GM18858 (cell line): ENCODE measurements at regions not wholly inside any gene's neighbourhood (a gene's known extent, or its start where the extent isn't known, plus 50 kb on each side); places are given as distances from the start of the nearest gene placed in this dataset.
"Not testable (repeated sequence)": the region's sequence is repeated elsewhere in the genome, so short reads cannot be mapped to it uniquely, and the experiment has no call there.

Source experiments
- ATAC-seq: cut with Tn5 transposase; IDR thresholded peaks from one replicate; pipeline ENCODE4 v1.9.1; 2021; ENCODE audit not compliant: unreplicated experiment

DNA sequence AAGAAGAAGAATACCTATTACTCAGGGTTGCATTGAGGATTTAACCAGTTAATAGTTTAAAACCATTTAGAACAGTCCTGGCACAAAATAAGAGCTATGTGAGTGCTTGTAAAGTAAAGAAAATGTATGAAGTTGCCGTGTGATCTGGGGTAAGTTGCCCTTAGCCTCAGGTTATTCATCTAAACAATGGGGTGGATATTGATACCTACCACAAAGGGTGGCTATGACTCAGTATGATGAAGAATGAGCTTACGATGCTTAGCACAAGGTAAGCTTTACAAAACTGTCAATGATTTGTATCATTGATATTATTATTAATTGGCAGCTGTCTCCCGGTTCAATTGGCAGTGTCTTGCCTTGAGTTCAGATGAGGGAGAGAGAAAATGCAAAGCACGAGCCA is 149.4 kb upstream of the PITX1 start:
- ATAC-seq: no peak

DNA sequence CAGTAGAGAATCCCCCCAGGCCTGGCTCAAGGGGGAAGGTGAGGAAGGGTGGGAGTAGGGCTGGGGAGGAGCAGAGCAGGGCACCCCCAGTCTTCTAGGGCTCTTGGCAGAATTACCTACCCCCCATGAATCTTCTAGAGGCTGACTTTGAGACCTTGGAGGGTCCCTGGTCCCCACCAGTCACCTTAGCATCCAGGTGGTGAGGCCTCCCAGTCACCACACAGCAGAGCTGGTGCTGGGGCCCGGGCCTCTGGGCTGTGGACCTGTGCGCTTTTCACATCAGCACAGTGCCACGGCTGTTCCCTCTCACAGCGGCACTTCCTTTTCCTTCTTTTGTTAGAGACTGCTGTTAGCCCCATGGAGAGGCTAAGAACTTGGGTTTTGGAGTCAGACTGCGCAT is 148.6 kb upstream of the PITX1 start:
- no peak for ATAC-seq

DNA sequence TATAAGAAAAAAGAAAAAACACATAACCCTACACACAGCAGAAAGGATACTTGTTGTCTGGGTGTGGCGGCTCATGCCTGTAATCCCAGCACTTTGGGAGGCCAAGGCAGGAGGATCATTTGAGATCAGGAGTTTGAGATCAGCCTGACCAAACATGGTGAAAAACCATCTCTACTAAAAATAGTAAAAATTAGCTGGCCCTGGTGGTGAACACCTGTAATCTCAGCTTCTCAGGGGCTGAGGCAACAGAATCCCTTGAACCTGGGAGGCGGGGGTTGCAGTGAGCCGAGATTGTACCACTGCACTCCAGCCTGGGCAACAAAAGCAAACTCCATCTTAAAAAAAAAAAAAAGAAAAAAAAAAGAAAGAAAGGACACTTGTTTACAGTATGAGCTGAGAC is 147.6 kb upstream of the PITX1 start:
- ATAC-seq: no peak

DNA sequence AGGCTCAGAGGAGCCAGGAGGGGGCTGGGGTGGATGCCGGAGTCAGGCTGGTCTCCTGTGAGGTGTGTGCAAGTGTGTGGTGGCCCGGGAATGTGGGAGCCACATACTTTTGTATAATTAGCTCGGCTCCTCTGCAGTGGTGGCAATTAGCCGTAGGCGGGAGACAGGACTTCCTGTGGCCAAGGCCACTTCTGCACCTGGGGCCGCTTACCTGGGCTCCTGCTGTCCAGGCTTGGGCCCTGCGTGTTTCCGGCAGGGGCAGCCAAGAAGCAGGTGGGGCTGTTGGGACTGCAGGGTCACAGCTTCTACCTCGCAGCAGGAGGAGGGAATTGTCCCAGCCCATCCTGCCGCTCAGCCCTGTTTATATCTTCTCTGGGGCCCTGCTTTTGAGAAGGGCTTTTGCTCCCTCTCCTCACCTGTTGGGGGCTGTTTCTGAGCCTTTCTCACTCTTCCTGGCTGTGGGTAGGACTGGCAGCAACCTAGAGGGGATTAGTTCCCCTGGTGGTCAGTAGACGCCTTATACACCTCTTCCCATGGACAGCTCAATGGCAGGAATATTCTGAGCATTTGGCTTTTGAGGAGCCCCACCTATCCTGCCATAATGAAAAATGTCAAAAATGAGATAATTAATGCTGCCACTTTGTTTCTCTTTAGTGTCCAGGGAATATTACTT is 145.4 kb upstream of the PITX1 start:
- no peak for ATAC-seq

DNA sequence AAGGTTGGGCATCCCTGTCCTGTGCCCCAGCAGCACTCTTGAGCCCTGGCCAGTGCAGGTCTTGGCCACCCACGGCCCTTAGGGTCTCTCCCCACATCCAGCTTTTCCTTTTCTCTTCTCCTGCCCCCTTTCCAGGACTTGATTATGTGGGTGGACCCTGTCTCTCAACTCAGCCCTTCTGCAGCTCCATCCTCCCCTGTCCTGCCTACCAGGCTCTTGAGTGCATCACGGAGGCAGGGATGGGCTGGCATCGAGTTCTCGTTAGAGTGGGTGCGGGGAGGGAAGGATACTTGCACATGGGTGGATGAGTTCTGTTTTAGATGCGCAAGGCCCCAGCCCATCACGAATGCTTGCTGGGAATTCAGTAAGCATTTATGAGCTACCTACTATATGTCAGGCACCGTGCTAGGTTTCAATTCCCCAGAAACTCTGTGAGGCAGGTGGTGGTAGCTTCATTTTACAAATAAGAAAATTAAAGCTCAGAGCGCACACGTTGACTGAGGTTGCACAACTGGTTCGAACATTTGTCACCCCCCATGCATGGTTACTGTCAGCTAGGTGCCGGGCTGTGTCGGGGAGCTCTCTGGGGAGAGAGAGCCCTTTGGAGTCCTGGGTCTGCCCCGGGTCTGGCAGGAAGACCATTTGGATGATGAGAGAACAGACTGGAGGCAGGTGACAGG is 144.6 kb upstream of the PITX1 start:
- ATAC-seq: no peak

DNA sequence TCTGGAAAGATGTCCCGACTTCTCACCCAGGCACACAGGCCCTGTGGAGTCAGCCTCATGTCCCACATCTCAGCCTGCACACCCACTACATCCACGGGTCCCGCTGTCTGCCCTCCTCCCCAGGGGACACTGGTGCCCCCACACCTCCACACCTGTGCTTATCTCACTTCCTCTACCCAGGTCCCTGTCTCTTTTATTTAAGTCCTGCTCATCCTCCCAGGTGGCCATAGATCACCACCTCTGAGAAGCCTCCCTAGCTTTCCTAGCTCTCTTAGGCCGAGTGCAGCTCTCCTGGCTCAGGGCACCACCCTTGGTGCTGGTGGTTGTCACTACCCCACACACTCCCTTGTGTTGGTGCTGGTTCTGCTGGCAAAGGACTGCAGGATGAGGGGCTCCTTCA is 143.6 kb upstream of the PITX1 start:
- no peak for ATAC-seq

DNA sequence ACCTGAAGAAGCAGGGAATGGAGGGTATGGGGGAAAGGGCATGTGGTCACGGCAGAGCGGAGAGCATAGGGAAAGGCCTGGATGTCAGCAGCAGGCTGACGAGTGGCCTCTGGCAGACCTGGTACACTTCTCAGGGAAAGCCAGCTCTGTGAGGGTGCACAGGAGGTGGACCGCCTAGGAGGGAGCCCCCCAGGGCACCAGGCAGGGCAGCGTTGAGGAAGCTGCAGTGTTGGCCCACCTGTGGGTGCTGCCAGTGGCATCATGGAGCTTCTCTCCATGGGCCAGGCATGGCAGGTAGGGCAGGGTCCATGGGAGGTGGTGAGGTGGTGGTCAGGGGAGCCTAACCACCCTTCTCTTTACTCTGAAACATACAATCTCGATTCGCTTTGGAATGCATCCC is 143.0 kb upstream of the PITX1 start:
- ATAC-seq: no peak

DNA sequence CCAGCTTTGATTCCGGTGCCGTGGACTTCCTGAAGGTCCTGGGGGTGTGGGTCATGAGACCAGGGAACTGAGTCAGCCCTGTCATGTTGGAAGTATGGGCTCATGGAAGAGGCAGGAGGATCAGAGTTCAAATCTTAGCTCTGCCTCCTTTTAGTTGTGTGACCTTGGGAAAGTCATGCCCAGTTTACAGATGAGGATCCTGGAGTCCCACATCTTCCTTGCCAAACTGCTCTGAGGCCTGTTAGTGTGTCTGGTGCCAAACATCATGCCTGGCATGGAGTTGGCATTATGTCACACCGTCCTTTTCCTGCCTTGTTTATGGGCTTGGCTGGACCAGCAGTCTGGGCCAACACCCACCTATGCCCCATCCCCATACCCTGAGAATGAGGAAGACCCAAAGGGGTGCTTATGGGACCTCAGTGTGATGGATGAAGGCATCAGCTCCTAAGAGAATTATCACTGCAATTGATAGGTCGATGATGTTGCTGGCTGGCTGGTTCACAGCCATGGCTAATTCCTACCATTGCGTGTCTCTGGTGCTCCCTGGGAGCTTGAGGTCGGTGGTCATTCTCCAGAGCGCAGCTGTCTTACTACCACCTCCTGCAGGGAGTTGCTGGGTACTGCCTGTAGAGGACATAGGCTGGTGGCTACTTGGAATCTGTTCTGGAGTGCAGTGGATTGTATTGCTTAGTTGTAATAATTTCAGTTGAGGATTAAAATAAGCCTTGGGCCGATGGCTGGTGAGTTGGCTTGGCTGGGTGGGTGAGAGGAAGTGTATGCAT is 140.5 kb upstream of the PITX1 start:
- no peak for ATAC-seq

DNA sequence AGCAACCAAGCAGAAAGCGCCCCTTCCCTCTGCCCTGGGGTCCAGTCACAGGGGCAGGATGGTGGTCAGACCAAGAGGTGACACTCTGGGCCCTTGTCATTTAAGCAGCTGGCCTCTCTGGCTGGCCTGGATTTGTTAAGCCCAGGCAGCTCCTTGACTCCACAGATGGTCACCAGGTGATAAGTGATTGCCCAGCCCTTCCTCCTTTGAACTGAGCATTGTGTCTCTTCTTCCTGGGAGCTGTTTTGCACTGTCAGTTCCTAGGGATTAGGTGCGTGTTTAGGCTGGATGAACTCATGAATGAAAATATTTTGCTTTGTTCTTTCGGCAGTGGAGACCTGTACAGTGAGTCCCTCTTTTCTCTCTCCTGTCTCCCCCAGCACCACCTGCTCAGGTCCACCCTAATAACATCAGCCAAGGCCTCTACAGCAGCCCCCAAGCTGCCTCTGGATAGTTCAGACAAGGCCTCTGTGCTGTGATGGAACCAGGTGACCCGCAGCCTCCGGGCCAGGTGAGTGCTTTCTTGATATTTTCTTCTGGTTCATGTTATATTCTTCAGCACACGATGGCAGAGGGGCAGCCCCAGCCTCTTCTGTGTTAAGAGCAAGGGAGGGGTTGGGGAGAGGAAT is 139.7 kb upstream of the PITX1 start:
- no peak for ATAC-seq

DNA sequence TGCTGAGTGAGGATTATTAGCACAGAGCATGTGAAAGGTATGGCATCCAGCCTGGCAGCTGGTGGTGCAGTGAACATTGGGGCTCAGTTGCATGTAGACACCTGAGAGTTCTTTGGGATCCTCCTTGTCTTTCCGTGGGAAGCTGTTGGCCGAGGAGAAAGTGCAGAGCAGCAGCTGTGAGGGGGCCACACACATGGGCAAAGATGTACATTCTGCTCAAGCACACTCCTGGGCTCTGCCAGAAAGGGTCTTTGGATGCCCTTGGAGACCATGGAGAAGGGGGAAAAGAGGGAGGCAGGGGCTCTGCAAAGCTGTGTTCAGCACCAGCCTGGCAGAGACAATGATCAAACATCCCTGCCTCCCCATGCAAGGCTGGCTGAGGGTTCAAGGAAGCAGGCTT is 138.7 kb upstream of the PITX1 start:
- ATAC-seq: no peak

DNA sequence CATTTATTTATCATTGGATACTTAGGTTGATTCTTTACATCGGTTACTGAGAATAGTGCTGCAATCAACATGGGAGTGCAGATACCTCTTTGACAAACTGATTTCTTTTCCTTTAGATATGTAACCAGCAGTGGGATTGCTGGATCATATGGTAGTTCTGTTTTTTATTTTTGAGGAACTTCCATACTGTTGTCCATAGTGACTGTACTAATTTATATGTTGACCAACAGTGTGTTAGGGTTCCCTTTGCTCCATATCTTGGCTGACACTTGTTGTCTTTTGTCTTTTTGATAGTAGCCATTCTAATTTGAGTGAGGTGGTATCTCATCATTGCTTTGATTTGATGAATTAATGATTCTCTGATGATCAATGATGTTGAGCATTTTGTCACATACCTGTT is 137.3 kb upstream of the PITX1 start:
- no peak for ATAC-seq

DNA sequence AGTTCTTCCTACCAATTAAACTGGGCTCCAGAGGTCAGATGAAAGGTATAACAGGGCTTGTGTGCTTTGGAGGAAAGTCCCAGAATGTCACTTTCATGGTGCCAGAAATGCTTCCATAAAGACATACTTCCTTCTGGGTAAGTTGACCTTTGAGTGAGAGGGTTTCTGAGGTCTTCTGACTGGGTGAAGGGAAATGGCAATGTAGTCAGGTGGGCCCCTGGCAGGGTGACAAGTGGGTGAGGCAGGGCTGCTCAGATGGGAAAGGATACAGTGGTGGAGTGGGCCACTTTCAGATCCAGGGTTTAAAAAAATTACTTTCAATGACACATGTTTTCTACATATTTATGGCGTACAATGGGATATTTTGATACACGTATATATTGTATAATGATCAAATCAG is 136.5 kb upstream of the PITX1 start:
- ATAC-seq: no peak

DNA sequence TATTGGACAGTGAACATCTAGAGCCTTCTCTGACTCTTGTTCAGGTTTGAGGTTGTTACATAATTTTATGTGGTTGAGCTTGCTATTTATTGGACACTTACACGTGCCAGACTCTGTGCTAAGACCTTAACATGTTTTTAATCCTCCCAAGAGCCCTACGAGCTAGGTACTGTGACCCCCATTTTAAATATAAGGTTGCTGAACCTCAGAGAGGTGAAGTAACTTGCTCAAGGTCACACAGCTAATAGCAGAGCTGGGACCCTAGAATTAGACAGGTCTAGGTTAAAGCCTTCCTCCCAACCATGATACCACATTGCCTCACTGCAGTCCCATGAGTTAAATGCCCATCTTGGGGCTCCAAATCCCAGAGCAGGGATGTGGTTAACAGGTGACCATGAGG is 135.7 kb upstream of the PITX1 start:
- no peak for ATAC-seq

DNA sequence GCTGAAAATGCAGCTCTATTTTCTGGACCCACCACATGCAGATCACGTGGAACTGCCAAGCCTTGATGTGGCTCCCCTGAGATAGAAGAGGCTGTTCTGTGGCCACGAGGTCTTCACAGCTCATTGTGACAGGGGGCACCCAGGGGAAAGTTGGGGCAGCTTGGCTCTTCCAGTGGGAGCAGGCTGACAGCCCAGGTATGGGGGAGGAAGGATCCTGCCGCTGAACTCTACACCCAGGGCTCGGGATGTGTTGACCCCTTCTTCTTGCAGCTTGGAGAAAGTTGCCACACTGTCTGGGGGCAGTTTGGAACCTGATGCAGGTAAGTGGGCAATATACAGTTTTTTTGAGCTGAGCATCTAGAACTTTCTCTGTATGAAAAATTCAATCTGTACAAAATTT is 133.6 kb upstream of the PITX1 start:
- no peak for ATAC-seq

DNA sequence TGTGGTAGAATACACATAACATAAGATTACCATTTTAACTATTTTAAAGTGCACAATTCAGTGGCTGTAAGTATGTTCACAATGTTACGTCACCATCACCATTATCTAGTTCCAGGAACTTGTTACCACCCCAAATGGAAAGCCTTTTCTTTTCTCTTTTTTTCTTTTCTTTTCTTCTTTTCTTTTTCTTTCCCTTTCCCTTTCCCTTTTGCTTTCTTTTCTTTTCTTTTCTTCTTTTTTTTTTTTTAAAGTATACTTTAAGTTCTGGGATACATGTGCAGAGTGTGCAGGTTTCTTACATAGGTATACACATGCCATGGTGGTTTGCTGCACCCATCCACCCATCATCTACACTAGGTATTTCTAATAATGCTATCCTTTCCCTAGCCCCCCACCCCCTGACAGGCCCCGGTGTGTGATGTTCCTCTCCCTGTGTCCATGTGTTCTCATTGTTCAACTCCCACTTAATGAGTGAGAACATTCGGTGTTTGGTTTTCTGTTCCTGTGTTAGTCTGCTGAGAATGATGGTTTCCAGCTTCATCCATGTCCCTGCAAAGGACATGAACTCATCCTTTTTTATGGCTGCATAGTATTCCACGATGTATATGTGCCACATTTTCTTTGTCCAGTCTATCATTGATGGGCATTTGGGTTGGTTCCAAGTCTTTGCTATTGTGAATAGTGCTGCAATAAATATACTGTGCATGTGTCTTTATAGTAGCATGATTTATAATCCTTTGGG is 131.0 kb upstream of the PITX1 start:
- not testable (repeated sequence) for ATAC-seq

DNA sequence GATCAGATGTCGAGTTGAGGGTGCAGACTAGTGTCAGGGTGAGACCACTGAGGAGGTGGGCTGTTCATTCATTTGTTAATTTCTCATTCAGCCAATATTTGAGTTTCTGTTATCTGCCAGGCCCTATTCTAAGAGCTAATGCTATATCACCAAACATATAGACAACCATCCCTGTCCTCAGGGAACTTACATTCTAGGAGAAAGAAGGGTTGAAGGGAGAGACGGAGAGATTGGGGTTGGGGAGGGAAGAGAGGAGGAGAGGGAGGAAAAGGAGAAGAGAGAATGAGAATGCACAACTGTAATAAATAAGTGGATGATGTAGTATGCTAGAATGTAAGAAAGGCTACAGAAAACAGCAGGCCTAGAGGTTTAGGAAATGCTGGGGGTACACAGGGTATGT is 129.9 kb upstream of the PITX1 start:
- ATAC-seq: no peak

DNA sequence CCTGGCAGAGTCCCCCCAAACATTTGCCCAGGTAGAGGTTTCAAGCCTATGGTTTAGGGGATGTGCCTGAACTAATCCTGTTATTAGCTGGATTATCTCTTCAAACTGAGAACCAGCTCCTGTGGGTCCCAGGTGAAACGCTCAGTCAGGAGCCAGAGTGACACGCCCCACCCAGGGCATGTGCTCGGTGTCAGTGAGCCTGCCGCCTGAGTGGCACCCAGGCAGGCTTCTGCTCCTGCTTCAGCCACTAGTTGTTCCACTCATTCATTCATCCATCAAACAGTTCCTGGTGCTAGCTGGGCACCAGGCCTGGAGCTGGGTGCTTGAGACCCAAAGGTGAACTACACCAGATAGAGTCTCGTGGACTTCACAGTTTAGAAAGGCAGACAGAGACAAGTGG is 129.4 kb upstream of the PITX1 start:
- ATAC-seq: no peak

DNA sequence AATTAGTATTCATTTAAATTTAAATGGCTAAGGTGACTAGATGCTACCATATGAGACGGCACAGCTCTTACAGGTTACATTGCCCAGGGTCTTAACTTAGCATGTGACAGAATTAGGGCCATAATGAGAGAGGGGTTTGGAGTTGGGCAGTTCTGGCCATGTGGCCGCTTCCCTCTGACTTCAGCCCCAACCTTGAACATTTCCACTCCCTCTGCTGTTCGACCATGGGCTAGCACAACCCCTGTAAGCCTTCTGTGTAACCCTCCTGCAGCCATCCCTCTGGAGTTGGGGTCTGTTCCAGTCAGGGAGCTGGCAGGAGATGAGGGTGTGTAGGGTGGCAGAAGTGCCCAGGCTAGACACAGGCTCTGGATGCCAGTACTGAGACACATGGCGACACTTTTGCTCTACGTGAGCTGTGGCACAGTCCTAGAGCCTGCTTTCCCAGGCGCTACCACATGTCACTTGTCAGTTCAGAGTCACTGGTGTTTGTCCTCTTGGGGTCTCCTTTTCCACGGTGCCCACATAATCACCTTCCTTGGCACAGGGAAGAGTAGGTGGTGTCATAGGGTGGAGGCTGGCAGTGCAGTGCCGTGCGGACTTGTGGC is 128.7 kb upstream of the PITX1 start:
- no peak for ATAC-seq

DNA sequence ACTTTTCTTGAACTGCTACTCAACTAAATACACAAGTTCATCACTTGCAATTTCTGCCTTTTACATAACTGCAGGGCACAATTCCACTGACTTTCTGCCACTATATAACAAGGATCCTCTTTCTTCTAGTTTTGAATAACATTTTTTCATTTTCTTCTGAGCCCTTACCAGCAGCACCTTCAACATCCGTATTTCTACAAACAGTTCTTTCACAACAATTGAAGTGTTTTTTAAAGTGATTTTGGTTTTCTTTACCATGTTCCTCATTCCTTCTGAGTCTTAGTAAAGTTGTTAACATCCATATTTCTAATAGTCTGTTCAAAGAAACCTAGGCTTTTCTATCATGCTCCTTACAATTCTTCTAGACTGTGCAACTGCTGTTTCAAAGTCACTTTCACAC is 127.2 kb upstream of the PITX1 start:
- no peak for ATAC-seq

DNA sequence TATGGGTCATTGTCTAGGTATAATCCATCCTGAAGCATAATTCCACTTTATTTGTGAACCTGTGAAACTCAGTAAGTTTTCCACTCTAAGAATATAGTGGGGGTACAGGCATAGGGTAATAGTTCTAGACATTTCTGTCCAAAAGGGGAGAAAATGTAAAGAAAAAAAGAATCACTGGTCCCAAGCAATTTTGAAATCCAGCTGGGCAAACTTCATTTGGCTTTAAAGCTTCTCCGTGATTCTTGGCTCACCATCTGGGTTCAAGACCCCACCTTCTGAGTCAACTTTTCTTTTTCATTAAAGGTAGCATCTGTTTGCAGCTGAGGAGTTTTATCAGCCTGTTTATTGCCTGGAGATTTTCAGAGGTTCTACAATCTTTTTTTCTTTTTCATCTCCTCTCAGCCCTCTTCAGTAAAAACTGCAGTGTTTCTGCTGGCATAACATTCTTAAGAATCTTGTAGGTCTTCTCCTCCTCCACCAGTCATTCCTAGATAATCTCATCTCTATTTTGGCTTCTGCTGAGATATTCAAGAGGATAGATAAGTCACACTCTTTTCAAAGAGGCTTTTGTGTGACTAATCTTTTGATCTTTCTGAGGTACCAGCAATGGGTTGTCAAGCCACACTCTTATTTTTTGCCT is 126.1 kb upstream of the PITX1 start:
- ATAC-seq: no peak
